GM18907 (cell line): ENCODE measurements at regions not wholly inside any gene's neighbourhood (a gene's known extent, or its start where the extent isn't known, plus 50 kb on each side); places are given as distances from the start of the nearest gene placed in this dataset.
"Not testable (repeated sequence)": the region's sequence is repeated elsewhere in the genome, so short reads cannot be mapped to it uniquely, and the experiment has no call there.

Source experiments
- ATAC-seq: cut with Tn5 transposase; IDR thresholded peaks from one replicate; pipeline ENCODE4 v1.9.1; 2021; ENCODE audit warnings: mild to moderate bottlenecking, moderate library complexity; ENCODE audit not compliant: unreplicated experiment

DNA sequence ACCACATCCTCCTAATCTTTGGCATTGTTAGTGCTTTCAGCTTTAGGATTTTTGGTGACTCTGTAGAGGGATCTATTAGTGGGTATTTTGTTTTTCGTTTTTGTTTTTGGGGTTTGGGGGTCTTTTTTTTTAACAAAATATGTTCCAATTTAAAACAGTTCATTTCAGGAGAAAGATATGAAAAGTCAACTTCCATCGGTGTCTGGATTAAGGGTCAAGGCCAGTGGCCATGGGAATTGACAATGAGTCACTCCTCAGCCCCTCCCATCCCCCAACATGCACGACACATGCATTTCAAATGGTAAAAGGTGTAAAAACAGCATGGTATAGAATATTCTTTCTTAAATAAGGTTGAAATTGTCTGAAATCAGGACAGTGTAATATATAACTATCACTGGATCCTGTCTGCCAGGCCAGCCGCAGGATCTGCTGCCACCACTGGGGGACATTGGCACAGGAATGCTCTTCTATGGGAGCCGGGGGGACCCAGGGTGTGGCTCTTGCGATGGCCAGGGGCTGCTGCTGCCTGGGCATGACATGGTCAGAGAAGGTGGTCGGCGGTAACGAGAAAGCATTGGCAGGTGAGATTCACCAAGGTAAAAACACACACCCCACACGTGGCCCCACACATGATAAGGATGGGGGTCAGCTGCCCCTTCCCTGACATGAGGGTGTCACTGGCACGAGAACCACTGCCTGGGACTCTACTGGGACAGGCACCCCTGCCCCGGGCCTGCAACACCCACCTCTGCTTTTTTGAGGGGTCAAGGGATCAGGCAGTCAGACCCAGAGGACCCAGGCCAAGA, 126.2 kb upstream of the KCTD7 start:
- ATAC-seq: no peak

DNA sequence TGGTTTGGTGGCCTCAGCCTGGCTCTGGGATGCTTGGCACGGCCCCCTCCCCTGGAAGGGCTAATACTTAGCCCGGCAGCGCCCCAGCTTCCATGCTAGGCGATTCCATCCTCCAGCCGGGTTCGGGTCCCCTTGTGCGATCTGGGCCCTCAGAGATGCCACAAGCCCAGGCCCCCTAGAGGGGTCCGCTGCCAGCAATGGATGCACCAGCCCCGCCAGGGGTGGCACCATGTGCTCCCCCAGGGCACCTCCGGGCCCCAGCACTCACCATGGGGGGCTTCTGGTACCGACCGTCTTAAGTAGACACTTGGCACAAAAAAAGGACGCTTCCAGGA, 125.7 kb upstream of the KCTD7 start:
- ATAC-seq: no peak

DNA sequence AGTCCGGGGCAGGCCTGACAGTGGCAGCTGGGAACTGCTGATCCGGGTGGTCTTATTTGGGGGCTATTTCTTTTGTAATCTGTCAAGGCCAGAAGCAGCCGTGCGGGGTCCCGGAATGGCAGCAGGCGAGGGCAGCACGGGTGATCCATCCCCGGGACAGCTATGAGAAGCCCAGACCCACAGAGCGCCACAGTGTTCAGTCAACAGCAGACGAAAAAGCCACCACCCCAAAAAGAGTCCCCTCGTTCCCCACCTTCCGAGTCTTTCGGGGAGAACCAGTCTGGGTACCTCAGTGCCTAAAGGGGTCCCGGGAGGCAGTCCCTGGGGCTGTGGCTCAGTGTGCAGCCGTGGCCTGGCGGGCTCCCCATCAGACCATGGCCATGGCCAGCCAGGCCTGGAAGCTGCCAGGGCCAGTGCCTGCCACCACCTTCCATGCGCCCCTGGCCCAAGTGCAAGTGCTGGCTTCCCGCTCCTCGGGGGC, 125.1 kb upstream of the KCTD7 start:
- ATAC-seq: no peak

DNA sequence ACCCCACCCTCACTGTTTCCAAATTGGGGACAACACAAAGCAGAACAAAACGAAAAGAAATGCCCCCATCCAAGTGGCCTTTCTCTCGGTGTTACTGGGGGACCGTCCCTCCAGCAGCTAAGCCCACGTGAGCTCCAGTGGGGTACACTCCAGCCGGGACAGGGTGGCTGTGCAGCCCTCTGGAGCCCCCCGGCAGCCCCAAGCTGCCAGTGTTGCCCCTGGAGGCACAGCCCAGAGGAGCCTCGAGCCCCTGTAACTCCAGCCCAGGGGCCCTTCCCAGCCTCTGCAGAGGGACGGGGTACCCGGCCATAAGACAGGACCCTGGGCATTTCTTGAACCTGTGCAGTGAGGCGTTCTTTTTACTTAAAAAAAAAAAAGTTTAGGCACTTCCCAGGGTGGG, 124.5 kb upstream of the KCTD7 start:
- no peak for ATAC-seq

DNA sequence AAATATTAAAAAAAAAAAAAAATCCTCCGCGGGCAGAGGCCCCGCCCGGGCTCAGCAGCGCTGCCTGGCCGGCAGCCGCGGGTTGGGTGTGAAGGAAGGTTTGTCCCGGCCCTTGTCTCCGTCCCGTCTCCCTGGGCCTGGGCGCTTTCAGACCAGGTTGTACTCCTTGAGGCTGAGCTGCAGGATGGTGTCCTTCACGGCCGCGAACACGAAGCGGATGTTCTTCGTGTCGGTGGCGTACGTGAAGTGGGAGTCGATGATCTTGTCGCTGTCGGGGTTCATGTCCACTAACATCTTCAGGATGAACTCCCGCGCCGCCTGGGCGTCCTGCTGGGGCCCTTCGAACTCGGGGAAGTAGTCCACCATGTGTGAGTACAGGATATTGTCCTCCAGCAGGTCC, 123.7 kb upstream of the KCTD7 start:
- ATAC-seq: no peak

DNA sequence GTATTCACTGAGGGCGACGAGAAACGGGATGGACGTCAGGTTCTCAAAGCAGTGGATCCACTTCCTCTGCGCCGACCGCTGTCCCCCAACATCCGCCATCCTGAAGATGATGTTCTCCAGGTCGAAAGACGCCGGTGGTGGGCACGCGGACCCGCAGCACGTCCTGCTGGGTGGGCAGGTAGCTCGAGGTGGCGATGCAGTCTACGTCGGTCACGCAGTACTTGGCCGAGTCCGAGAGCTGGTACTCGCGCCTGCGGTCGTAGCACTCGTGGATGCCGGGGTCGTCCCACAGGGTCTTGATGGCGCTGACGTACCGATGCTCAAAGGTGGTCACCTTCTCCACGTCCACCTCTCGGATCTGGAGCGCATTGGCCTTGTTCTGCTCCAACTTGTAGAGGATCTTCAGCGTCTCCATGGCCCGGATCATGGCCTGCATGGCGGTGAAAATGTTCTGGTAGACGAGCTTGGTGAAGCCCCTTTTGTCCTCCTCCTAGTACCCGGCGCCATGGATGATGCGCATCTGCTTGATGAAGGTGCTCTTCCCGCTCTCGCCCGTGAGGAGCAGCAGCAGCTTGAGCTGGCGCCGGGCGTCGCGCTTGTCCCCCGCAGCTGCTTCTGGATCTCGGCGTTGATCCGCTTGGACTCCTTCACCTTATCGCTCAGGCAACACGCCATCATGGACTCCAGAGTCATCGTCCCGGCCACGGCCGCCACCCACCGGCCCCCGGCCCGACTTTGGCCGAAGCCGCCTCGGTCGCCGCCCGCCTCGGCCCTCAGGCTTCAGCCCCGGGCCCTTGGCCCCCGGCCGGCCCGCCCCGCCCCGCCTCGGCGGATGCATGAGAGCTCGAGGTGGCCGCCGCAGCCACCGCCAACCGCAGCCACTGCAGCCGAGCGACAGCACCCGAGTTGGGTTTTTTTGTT, 122.9 kb upstream of the KCTD7 start:
- ATAC-seq: no peak

DNA sequence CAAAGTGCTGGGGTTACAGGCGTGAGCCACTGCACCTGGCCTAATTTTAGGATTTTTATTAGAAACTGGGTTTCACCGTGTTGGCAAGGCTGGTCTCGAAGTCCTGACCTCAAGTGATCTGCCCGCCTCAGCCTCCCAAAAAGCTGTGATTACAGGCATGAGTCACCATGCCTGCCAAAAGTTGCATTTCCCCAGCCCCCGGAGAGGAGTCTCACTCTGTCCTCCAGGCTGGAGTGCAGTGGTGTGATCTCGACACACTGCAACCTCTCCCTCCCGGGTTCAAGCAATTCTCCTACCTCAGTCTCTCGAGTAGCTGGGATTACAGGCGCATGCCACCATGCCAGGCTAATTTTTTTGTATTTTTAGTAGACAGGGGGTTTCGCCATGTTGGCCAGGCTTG, 122.0 kb upstream of the KCTD7 start:
- ATAC-seq: not testable (repeated sequence)

DNA sequence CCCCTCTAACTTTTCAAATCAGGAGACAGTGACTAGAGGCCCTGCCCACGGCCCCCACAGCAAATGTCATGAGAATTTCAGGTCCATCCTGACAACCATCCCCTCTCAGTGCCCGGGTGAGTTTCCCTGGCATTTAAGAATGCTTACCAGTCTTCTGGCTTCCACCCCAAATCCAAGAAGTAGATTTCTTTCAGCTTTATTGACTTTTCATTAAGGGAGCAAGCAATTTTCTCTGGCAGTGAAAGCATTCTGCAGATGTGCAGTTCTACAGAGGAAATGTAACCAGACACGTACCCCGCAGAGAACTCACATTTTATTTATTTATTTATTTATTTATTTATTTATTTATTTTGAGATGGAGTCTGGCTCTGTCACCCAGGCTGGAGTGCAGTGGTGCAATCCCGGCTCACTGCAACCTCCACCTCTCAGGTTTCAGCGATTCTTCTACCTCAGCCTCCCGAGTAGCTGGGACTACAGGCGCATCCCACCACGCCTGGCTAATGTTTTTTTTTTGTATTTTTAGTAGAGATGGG, 120.9 kb upstream of the KCTD7 start:
- ATAC-seq: no peak

DNA sequence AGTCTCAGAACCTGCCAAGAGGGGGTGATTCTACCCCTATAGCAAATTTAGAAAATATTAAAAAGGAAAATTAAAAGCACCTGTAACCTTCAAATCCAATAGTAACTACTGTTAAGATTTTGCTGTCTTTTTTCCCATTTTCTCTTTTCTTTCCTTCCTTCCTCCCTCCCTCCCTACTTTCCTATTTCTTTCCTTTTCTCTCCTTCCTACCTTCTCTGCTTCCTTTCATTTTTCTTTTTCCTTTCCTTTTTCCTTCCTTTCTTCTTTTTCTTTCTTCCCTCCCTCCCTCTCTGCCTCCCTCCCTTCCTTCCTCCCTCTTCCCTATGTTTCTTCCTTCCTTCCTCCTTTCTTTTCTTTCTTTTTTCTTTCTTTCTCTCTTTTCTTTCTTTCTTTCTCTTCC, 120.2 kb upstream of the KCTD7 start:
- ATAC-seq: no peak

DNA sequence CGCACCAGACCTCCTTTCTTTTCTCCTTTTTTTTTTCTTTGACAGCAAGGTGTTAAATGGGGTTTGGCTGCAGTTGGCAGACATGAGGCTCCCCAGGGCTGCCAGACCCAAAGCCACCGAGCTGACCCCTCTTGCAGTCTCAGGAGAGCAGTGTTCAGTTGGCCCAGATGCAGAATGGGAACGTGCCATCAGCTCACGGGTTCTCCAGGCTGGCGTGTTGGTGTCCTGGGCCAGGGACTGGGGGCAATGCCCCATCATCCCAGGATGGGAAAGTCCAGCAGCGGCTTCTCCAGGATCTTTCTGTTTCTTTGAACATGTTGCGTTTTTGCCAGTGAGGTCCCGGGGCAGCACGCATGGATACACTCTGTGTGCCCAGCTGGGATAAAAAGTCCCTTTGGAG, 114.6 kb upstream of the KCTD7 start:
- no peak for ATAC-seq

DNA sequence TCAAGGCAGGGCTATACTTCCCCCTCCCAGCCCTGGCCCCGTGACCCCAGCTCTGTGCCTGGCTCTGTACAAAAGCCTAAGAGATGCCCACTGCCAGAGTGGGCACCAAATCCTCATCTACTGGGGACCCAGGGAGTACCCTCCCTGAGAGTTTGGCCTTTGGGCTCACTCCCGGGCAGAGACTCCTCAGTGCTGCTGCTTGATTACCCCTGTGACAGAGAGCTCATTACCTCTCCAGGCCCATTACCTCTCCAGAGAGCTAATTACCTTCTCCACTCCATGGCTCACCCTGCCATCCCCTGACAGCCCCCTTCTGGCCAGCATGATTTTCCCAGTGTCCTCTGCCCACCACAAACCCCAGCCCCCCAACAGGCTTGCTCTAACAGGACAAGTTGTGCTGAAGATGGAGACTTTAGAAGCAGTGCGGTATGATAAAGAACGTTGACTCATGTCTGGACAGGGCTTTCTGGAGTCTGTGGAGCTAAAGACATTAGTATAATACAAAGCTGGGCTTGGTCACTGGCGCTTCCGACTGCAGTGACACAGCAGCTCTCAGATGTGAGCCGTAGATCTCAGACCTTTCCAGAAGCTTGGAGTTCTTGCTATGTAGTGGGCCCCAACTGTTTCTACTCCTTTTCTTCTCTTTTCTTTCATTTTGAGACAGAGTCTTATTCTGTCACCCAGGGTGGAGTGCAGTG, 111.3 kb upstream of the KCTD7 start:
- no peak for ATAC-seq

DNA sequence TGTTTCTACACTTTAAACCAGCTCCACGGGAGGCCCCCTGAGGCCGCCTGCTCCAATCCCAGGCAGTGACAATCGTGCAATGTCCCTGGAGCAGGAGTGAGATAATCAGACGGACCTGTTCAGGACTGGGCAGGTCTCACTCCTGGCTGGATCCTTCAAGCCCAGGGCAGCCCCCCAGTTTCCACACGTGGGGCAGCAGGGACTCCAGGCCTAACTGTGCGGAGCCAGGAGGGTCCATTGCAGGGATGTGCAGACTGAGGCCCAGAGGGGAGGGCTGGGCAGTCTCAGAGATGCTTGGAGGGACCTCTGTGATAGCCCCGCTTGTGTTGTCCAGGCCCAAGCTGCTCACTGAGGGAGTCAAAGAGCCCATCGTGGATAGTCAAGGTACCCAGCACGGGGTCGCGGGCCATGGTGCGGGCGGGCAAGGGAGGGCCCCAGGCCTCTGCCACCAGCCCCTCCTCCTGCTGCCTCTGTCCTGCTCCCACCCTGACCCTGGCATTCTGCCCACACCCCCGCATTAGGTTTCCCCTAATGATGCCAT, 110.5 kb upstream of the KCTD7 start:
- ATAC-seq: no peak

DNA sequence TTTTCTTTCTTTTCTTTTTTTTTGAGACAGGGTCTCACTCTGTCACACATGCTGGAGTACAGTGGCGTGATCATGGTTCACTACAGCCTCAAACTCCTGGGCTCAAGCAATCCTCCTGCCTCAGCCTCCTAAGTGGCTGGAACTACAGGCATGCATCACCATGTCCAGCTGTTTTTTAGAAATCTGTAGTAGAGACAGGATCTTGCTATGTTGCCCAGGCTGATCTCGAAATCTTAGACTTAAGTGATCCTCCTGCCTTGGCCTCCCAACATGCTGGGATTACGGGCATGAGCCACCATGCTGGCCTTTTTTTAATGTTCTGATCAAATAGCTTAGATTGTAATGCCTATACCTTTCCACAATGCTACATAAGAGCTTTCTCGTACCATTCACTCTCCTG, 107.0 kb upstream of the KCTD7 start:
- no peak for ATAC-seq

DNA sequence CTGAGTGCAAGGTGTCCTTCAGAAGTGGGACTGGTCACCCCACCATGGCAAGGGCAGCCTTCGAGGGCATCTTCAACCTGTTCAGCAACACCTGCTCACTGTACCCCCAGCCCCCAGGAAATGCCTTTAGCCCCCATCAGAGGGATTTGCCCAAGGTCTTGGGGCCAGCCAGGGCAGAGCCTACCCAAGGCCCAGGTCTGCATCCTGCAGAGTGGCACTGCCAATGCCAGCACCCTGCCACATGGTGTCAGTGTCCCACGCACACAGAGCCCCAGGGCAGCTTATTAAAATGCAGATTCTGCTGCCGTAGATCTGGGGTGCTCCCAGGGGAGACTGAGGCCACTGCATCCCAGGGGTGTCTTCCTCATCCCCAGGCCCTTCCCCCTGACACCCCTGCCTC, 106.2 kb upstream of the KCTD7 start:
- ATAC-seq: no peak

DNA sequence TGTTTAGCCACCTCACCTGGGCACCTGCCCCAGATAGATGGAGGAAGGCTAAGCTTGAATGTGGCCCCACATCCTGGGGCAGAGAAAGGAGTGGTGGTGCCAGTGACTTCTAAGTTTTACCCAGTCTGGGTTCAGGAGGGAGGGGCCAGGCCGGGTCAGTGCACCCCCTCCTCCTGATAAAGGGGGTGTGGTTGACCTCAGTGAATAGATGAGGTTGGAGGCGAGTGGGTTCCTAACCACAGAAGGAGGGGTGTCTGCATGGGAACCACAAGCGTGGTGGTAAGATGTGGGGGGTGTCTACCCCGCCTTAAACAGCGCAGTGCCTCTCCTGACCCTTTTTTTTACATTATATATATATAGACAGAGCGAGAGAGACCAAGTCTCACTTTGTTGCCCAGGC, 105.3 kb upstream of the KCTD7 start:
- no peak for ATAC-seq

DNA sequence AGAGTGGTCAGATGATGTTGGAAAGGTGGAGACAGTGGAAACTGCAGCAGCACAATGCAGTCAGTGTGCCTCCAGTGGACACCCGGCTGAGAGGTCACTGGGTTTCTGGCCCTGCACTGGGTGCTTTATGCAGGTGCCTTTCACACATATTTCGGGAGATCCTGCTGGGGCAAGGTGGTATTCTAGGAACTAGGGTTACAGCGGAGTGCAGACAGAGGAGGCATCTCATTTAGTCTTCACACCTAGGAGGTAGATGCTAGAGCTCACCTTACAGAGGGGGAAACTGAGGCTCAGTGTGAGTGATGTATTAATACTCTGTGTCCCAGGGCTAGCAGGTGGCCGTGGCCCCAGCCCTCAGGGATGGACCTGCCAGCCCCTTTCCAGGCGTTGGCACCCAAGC, 103.9 kb upstream of the KCTD7 start:
- no peak for ATAC-seq

DNA sequence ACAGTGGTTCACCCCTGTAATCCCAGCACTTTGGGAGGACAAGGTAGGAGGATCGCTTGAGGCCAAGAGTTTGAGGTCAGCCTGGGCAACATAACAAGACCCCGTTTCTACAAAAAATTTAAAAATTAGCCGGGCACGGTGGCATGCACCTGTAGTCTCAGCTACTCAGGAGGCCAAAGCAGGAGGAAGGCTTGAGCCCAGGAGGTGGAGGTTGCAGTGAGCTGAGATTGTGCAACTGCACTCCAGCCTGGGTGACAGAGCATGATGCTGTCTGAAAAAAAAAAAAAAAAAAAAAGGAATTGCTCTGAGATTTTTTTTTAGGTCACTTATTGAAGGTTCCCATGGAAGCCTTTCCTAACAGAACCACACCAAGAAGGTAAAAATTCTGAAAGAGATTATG, 101.9 kb upstream of the KCTD7 start:
- not testable (repeated sequence) for ATAC-seq

DNA sequence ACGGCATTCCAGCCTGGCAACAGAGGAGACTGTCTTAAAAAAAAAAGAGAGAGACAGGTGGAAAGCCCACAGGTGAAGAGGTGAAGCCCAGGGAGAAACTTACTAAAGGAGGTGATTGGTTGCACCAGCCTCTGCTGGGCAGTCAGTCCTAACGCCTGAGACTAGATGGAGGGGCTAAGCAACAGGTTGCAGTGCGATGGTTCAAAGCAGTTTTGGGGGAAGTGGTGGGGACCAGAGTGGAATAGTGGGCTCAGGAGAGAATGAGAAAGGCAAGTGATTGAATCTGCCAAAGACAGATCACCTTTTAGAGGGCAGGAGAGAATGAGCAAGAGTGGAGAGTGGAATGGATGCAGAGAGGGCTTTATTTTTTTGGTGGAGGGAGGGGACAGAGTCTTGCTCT, 100.0 kb upstream of the KCTD7 start:
- no peak for ATAC-seq

DNA sequence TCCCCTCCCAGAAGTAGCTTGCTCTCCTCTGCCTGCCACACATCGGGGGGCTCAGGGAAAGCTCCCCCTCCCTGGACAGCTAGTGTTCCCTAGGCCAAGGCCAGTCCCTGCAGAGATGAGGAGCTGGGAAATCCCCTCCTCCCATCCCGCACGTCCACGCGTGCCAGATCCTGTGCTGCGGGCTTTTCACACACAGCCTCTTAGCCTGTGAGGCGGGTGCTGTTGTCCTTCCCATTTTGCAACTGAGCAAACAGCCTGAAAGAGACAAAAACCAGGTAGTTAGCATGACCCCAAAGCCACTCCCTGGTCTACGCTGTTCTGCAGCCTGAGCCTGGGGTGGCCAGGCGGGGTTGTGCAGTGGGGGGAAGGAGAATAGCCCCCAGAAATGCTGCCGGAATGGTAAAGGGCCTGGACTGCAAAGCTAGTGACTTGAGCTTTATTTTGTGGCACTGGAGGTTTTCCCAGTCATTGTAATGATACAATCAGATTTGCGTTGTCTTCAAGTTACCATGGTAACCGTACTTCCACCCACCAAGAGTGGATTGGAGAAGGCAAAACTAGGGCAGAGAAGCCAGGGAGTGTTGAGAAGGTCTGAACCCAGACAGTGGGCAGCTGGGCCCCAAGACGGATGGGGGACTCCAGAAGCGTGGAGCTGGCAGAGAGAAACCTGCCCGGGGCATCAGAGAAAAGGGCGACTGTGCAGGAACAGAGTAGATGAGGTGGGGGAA, 98.6 kb upstream of the KCTD7 start:
- ATAC-seq: no peak
